ENCODE measurements at regions not wholly inside any gene's neighbourhood (a gene's known extent, or its start where the extent isn't known, plus 50 kb on each side); places are given as distances from the start of the nearest gene placed in this dataset.
"Not testable (repeated sequence)": the region's sequence is repeated elsewhere in the genome, so short reads cannot be mapped to it uniquely, and the experiment has no call there.

- intact Hi-C loops (cut with DNase I) = no loop called here
- DNase-seq (ENCODE audit: missing footprints) (no peak), ATAC-seq (no peak)
These were observed 542.6 kb upstream of the LRRN3 start for GRCh38 chr7:110548372-110548771.

- no peak for ATAC-seq
- intact Hi-C loops (cut with DNase I) = no loop called here
These were observed 533.8 kb upstream of the LRRN3 start for GRCh38 chr7:110557136-110557535.

GRCh38 chr7:110563286-110563685 lies 527.6 kb upstream of the LRRN3 start:
- DNase-seq (ENCODE audit: missing footprints); intact Hi-C loops (cut with DNase I); ATAC-seq: not testable (repeated sequence)

More at GRCh38 chr7:110557136-110557535, 533.8 kb upstream of the LRRN3 start:
- DNase-seq (ENCODE audit: missing footprints) = no peak

DNA sequence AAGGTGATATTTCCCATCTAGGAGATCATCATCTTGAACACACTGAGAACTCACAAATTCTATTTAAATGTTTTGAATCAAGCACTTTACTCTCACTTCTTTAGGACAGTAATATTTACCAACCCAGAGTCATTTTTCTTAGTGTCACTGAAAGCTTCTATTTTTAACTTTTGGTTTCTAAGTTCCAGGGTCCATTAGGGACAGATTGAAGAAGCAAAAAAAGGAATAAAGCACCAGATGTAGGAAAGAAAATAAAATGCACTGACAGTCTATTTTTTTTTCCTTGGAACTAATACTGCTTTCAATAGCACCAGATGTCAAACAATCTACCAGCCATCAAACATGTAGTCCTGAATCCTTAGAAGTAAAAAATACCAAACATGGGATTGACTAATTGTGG lies 526.7 kb upstream of the LRRN3 start:
- intact Hi-C loops (cut with DNase I) = no loop called here
- ATAC-seq = no peak
- DNase-seq (ENCODE audit: missing footprints) = no peak

GRCh38 chr7:110568388-110568787 lies 522.5 kb upstream of the LRRN3 start:
- intact Hi-C loops (cut with DNase I) = no loop called here
- no peak for DNase-seq (ENCODE audit: missing footprints)

GRCh38 chr7:110568932-110569331 lies 522.0 kb upstream of the LRRN3 start:
- intact Hi-C loops (cut with DNase I) = no loop called here
- DNase-seq (ENCODE audit: missing footprints) (no peak), ATAC-seq (no peak)

More at GRCh38 chr7:110568388-110568787, 522.5 kb upstream of the LRRN3 start:
- no peak for ATAC-seq

DNA sequence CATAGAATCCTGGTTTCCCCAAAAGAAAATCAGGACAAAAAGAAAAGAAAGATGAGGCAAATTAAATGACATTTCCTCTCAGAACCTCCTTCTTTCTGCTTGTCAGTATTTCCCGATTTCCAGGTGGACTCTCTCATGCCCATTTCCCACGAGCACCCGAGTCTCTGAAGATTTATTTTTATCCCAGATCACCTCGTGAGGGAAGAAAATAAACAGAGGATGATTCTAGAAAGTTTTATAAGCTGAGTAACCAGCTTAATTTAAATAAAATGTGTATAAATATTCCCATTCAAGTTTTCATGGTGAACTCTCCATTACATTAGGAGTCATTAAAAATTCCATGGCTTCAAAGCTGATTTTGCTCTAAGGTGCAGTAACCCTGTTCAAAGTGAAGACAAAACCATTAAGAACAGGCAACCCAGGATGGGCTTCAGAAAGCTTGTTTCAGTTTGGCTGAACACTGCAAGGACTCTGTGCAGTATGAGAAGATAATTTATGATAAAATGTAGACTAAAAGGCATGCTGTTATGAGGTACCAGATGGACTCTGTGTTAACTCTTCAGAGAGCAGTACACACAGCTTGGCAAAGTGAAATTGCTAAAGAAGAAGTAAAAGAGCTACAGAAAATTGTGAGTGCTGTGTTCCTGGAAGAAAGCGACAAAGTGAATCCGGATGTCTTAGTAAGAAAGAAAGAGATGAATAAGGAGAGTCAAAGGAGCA lies 521.3 kb upstream of the LRRN3 start:
- DNase-seq (ENCODE audit: missing footprints) = no peak
- intact Hi-C loops (cut with DNase I) = no loop called here
- ATAC-seq = no peak

GRCh38 chr7:110573862-110574528 lies 516.9 kb upstream of the LRRN3 start:
- DNase-seq (ENCODE audit: missing footprints) = no peak
- no peak for ATAC-seq
- intact Hi-C loops (cut with DNase I) = no loop called here

GRCh38 chr7:110587294-110587693 lies 503.6 kb upstream of the LRRN3 start:
- ATAC-seq (no peak), DNase-seq (ENCODE audit: missing footprints) (no peak)
- intact Hi-C loops (cut with DNase I) = no loop called here

GRCh38 chr7:110590415-110590814 lies 500.5 kb upstream of the LRRN3 start:
- intact Hi-C loops (cut with DNase I) = no loop called here
- no peak for DNase-seq (ENCODE audit: missing footprints)
- ATAC-seq = no peak

DNA sequence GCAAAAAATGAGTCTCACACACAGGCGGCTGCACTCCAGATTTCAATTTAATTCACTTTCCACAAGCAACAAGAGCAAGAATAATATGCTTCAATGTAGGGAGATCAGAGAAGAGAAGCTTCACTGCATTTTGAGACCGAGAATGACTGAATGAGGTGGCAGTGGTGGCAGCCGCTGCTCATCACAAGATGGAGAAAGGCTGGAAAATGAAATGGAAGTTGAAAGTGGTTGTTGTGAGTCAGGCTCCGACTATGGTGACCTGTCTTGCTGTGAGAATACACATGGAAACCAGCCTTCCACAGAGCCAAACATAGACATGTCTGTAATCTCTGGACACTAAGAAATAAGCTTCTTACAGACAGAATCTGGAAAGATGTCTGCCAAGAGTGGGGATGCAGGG lies 499.6 kb upstream of the LRRN3 start:
- DNase-seq (ENCODE audit: missing footprints) (no peak), ATAC-seq (no peak)
- intact Hi-C loops (cut with DNase I) = no loop called here

DNA sequence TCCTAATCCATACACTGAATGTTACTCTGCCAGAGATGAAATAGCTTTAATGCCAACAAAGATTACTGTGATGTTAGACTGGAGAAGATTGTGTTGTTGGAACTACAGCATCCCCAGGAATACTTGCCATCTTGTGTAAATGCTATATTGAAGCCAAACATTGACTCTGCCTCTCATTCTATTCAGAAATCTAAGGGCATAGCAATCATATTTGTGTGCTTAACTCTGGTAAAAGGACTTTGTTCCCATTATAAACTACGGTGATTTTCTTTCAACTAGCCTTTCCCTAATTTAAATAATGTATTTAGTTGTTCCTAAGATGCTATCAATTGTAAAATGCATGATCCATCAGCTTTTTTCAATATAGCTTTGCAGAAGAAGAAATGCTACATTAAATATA lies 498.4 kb upstream of the LRRN3 start:
- DNase-seq (ENCODE audit: missing footprints) = no peak
- intact Hi-C loops (cut with DNase I) = no loop called here
- no peak for ATAC-seq

GRCh38 chr7:110593355-110593754 lies 497.6 kb upstream of the LRRN3 start:
- ATAC-seq = no peak
- intact Hi-C loops (cut with DNase I) = no loop called here
- DNase-seq (ENCODE audit: missing footprints) = no peak

DNA sequence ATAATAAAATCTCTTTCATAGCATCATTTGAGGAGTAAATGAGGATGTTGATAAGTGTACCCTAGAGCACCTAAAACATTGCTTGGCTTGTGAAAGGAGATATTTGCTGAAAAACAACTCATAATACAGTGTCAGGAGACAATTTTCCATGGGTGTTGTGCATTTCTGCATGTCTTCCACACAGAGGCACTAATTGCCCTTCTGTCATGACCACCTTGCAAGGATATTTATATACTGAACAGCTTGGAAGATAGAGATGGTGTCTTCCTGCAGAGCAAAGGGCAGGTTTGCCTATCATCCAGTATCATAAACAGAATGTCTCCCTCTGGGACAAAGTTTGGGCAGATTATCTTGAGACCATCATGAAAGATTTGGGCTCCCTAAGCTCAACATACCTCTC lies 495.2 kb upstream of the LRRN3 start:
- DNase-seq (ENCODE audit: missing footprints) (no peak), ATAC-seq (no peak)
- intact Hi-C loops (cut with DNase I) = loop anchor here (5.0 kb wide), 1 partner anchor 497 kb away; the partner anchor contains the start of gene LRRN3

GRCh38 chr7:110600956-110601355 lies 490.0 kb upstream of the LRRN3 start:
- ATAC-seq (no peak), DNase-seq (ENCODE audit: missing footprints) (no peak)
- intact Hi-C loops (cut with DNase I) = no loop called here

DNA sequence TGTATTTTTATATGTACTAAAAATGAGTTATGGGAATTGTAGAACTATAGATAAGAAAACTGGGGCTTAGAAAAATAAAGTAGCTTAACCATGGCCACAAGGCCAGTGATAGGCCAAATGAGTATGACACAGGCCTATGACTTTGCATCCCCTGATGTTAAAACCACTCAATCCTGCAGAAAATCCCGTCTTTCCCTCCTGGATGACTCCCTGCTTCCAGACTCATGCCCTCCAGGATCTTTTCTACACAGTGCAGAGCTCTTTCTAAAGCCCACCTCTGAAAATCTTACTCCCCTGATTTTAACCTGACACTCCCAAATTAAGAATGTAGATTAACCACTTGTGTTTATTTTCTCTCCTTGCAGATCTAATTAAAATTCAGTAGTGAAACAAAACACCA lies 489.2 kb upstream of the LRRN3 start:
- intact Hi-C loops (cut with DNase I) = no loop called here
- ATAC-seq (no peak), DNase-seq (ENCODE audit: missing footprints) (no peak)

DNA sequence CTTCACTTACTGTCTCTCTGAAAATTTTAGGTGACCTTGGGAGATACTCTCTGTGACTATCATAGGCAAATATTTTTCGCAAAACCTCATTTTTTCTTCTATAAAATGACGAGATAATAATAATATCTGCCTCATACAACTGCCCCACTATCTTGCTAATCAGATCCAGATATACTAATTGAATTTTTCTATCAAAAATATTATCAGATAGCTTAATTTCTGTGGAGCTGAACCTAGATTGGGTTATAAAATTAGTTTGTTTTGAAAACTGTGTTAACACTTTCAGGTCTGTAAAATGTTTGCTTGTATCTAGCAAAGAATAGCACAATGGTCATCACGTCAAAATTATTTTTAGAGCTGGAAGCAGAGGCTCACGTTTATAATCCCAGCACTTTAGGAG lies 486.7 kb upstream of the LRRN3 start:
- intact Hi-C loops (cut with DNase I) = no loop called here

DNA sequence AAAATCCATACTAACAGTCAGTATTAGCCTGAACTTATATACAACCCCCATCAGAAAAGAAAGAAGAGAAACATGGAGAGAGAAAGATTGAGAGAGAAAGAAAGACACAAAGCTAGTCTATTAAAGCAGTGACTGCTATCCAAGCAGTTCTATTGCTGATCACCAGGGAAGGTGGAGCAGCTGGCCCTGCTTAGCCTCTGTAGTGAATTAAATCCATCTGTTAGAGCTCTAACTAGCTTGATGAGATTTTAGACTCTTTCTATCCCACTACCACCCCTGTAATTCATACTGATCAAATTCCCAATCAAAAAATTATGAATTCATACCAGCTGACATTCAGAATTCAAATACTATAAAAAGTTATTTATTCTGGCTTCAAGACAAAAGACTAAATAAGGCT lies 486.0 kb upstream of the LRRN3 start:
- no peak for DNase-seq (ENCODE audit: missing footprints)
- ATAC-seq = no peak
- intact Hi-C loops (cut with DNase I) = no loop called here

More for the DNA sequence above, 486.7 kb upstream of the LRRN3 start:
- DNase-seq (ENCODE audit: missing footprints) (no peak), ATAC-seq (no peak)

DNA sequence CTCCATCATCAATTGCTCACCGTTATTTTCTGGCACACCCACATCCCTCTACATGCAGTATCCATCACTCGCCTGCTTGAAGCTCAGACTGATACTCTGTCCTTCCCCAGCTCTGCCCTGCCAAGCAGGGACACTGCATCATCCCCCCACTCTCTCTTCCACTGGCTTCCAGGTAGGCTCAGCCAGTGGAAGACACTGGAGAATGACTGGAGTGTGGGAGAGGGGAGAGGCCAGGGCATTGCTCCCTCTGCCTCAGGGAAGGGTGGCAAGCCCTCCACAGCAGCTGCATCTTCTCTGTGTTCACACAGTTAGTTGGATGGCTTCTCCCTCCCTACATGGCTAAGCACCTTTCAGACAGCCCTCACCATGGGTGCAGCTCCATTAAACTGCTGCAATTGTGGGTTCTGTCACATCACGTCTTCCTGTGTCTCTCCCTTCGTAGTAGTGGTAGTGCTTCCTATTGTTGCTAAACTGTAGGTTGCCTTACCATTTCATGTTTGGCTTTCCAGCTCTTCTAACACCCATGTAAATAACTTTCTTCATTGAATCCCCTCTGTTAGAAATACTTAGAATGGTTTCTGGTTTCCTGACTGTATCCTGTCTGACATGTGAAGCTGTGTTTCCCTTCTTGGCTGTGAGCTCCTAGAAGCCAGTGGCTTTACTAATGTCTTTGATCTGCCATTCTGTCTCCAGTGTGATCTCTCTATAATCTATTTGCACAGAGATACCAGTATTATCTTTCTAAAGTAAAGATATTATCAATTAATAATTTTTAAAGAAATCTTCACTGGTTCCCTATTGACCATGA lies 483.7 kb upstream of the LRRN3 start:
- intact Hi-C loops (cut with DNase I) = no loop called here
- no peak for DNase-seq (ENCODE audit: missing footprints)

GRCh38 chr7:110609336-110609735 lies 481.6 kb upstream of the LRRN3 start:
- no peak for ATAC-seq
- DNase-seq (ENCODE audit: missing footprints) = no peak
- intact Hi-C loops (cut with DNase I) = no loop called here

More for the DNA sequence above, 483.7 kb upstream of the LRRN3 start:
- ATAC-seq = no peak
